ENCODE measurements at regions not wholly inside any gene's neighbourhood (a gene's known extent, or its start where the extent isn't known, plus 50 kb on each side); places are given as distances from the start of the nearest gene placed in this dataset.

DNA sequence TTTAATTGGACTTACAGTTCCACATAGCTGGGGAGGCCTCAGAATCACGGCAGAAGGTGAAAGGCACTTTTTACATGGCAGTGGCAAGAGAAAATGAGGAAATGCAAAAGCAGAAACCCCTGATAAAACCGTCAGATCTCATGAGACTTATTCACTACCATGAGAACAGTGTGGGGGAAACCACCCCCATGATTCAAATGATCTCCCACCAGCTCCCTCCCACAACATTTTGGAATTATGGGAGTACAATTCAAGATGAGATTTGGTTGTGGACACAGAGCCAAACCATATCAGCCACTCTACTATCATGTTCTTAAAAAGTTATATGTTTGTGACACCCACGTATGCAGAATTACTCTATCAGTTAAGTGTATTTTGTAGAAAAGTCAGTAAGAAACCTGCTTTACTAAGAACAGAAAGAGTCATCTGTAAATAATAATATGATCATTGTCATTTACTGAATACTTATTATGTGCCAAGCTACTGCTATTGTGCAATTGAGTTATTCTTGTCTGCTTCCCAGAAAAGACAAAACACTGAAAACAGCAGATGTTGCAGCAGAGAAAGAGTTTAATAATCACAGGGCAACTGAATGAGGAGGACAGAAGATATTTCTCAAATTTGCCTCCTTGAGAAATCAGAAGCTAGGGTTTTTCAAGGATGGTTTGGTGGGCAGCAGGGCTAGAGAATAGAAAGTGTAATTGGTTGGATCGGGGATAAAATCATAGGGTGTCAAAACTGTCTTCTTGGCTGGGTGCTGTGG lies 207.7 kb upstream of the FGGY start:
- H3K4me1 Mint-ChIP-seq = peaks cover 5% of the 10 kb centered on the region
- CTCF ChIA-PET = no interaction called here
- DNase-seq (no peak), ATAC-seq (no peak)
- no peaks in the 10 kb centered on the region for H3K27me3 Mint-ChIP-seq
- POLR2A ChIA-PET = no interaction called here
- no peaks in the 10 kb centered on the region for H3K36me3 Mint-ChIP-seq (ENCODE audit: low read depth)
- no peak overlapping the region for H3K4me3 Mint-ChIP-seq
- peaks cover 2% of the 10 kb centered on the region for H3K9me3 Mint-ChIP-seq (ENCODE audit: low read depth)
- no peak overlapping the region for H3K27ac Mint-ChIP-seq
- intact Hi-C loops (cut with DNase I, micrococcal nuclease) = no loop called here

DNA sequence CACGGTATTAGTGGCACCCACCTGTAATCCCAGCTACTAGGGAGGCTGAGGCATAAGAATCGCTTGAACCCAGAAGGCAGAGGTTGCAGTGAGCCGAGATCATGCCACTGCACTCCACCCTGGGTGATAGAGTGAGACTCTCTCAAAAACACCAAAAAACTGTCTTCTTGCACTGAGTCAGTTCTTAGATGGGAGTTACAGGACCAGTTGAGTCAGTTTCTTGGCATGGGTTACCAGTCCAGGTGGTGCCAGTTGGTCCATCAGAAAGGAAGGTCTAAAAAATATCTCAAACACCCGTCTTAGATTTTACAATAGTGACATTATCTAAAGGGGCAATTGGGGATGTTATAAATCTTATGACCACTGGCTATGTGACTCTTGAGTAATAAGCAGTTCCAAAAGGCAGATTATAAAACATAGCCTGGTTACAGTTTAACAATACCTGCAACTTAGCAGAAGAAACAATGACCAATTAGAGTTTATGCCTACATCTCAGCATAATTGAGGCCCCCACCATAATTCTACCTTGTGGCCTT lies 206.9 kb upstream of the FGGY start:
- Mint-ChIP-seq H3K27ac (no peak overlapping the region), H3K9me3 (ENCODE audit: low read depth) (peaks cover 2% of the 10 kb centered on the region), H3K4me1 (no peaks in the 10 kb centered on the region), H3K4me3 (no peak overlapping the region), H3K27me3 (no peaks in the 10 kb centered on the region), H3K36me3 (ENCODE audit: low read depth) (no peaks in the 10 kb centered on the region)
- DNase-seq (no peak), ATAC-seq (no peak)
- intact Hi-C loops (cut with DNase I, micrococcal nuclease) = no loop called here
- CTCF ChIA-PET = interaction anchor here (1.4 kb wide), 1 partner anchor 28 kb away, joined by 4 read pairs; no protein-coding TSS in a partner anchor
- POLR2A ChIA-PET = interaction anchor here (0.5 kb wide), 1 partner anchor 59 kb away, joined by 5 read pairs; no protein-coding TSS in a partner anchor

DNA sequence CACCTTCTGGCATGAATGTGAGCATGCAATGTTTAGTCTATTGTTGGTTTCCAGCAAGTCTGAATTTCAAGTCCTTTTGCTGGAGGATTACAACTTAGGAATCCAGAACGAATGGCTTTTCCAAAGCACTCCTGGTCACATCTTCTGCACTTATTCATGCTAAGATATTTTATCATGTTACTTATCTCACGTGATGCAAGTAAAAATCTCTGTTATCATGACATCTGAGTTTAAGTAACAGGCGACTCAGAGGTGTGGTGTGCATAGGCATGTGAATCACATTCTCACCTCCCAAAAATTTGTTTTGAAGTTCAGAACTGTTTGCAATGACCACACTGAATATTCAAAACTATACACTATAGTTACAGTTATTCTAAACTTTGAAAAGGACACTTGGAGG lies 204.8 kb upstream of the FGGY start:
- peak; percentile 16 for DNase-seq
- no peak overlapping the region for H3K27ac Mint-ChIP-seq
- H3K4me3 Mint-ChIP-seq = no peak overlapping the region
- intact Hi-C loops (cut with DNase I, micrococcal nuclease) = no loop called here
- peak; percentile 42 for ATAC-seq
- H3K9me3 Mint-ChIP-seq (ENCODE audit: low read depth) = peaks cover 2% of the 10 kb centered on the region
- H3K36me3 Mint-ChIP-seq (ENCODE audit: low read depth) = no peaks in the 10 kb centered on the region
- H3K27me3 Mint-ChIP-seq = no peaks in the 10 kb centered on the region
- H3K4me1 Mint-ChIP-seq = no peaks in the 10 kb centered on the region
- POLR2A ChIA-PET = no interaction called here
- CTCF ChIA-PET = no interaction called here

DNA sequence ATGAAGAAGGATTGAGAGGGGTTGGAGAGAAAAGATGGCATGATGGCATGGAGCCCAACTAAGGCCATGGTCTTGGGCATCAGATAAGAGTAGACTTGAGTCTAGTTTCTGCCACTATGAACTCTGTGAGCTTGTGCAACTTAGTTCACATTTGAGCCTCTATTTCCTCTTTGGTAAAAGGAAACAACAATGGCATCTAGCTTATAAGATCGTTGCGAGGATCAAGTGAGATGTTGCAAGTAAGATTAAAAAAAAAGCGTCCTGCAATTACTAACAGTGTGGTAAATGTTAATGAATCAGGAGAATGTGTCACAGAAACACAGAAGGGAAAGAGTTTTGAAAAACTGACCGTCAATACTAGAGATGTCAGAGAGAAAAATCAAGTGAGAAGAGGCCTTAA lies 202.9 kb upstream of the FGGY start:
- no peak for ATAC-seq
- DNase-seq = no peak
- H3K4me1 Mint-ChIP-seq = no peaks in the 10 kb centered on the region
- H3K27me3 Mint-ChIP-seq = no peaks in the 10 kb centered on the region
- H3K4me3 Mint-ChIP-seq = no peak overlapping the region
- intact Hi-C loops (cut with DNase I, micrococcal nuclease) = no loop called here
- no peak overlapping the region for H3K27ac Mint-ChIP-seq
- H3K9me3 Mint-ChIP-seq (ENCODE audit: low read depth) = peaks cover 2% of the 10 kb centered on the region
- ChIA-PET POLR2A (interaction anchor here (1.1 kb wide), 1 partner anchor 10 kb away, joined by 3 read pairs; no protein-coding TSS in a partner anchor), CTCF (no interaction called here)
- no peaks in the 10 kb centered on the region for H3K36me3 Mint-ChIP-seq (ENCODE audit: low read depth)

DNA sequence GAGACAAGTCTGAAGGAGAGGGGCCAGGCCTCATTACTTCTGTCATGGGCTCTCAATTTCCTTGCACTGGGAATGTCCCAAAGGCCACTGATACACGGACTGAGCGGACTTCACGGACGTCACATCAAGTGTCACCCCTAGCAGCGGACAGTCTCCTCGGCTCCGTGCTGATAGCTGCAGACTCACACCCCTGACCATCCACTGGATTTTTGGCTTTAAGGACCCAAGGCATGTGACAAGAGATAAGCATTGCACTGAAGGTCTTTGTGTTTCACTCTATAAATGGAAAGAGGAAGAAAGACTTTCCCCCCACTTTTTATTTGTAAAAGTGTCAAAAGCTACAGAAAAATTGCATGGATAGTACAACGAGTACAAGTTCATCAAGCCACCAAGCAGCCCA lies 200.4 kb upstream of the FGGY start:
- ChIA-PET CTCF (interaction anchor here (1.9 kb wide), 1 partner anchor 11 kb away, joined by 6 read pairs; no protein-coding TSS in a partner anchor), POLR2A (interaction anchor here (0.6 kb wide), 1 partner anchor 176 kb away, joined by 3 read pairs; no protein-coding TSS in a partner anchor)
- Mint-ChIP-seq H3K4me1 (no peaks in the 10 kb centered on the region), H3K27me3 (no peaks in the 10 kb centered on the region), H3K27ac (no peak overlapping the region), H3K4me3 (no peak overlapping the region), H3K36me3 (ENCODE audit: low read depth) (no peaks in the 10 kb centered on the region), H3K9me3 (ENCODE audit: low read depth) (no peaks in the 10 kb centered on the region)
- DNase-seq = no peak
- ATAC-seq = no peak
- intact Hi-C loops (cut with DNase I, micrococcal nuclease) = no loop called here

DNA sequence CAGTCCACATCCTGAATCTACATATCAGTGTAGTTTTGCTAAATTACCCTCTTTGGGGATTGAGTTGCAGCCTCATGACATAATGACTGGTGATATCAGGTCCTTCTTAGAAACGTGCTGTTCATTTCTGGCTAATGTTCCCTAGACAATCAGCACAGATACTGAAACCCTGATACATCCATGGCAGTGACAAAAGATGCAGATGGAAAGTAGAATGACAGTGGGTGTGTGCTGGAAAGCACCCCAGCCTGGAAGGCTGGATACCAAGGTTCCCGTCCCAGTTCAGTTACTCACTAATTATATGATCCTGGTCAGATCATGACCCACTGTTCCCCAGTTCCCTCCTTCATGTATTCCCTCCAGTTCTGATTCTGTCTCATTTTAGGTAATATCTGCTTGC lies 198.2 kb upstream of the FGGY start:
- DNase-seq (no peak), ATAC-seq (no peak)
- ChIA-PET POLR2A (no interaction called here), CTCF (interaction anchor here (0.6 kb wide), 1 partner anchor 213 kb away, joined by 3 read pairs; no protein-coding TSS in a partner anchor)
- H3K27me3 Mint-ChIP-seq = no peaks in the 10 kb centered on the region
- H3K27ac Mint-ChIP-seq = no peak overlapping the region
- intact Hi-C loops (cut with DNase I, micrococcal nuclease) = no loop called here
- no peaks in the 10 kb centered on the region for H3K36me3 Mint-ChIP-seq (ENCODE audit: low read depth)
- no peak overlapping the region for H3K4me3 Mint-ChIP-seq
- H3K4me1 Mint-ChIP-seq = no peaks in the 10 kb centered on the region
- H3K9me3 Mint-ChIP-seq (ENCODE audit: low read depth) = no peaks in the 10 kb centered on the region

DNA sequence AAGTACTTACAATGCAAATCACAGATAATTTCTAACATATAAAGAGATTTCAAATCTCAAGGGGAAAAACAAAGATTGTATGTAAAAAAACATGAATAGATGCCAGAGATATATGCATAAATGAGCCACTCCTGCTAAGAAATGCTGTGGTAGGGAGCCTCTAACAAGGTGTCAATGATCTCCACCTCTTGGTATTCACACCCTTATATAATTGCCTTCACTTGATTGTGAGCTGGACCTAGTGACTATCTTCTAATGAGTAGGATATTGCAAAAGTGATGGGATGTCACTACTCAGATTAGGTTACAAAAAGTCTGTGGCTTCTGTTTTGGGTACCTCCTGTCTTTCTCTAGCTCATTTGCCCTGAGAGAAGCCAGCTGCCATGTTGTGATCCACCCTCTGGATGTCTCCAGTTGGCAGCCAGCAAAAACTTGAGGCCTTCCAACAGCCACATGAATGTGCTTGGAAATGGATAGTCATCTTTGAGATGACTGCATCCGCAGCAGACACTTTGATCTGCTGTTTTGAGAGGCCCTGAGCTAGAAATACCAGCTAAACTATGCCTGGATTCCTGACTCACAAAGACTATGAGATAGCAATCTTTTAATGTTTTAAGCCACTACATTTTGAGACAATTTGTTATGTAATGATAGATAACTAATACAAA lies 196.1 kb upstream of the FGGY start:
- Mint-ChIP-seq H3K9me3 (ENCODE audit: low read depth) (no peaks in the 10 kb centered on the region), H3K36me3 (ENCODE audit: low read depth) (no peaks in the 10 kb centered on the region), H3K4me1 (no peaks in the 10 kb centered on the region), H3K27me3 (no peaks in the 10 kb centered on the region), H3K4me3 (no peak overlapping the region), H3K27ac (no peak overlapping the region)
- peak; percentile 30 for ATAC-seq
- peak; percentile 8 for DNase-seq
- ChIA-PET CTCF (interaction anchor here (1.0 kb wide), 1 partner anchor 658 kb away, joined by 3 read pairs; no protein-coding TSS in a partner anchor), POLR2A (no interaction called here)
- intact Hi-C loops (cut with DNase I, micrococcal nuclease) = no loop called here

DNA sequence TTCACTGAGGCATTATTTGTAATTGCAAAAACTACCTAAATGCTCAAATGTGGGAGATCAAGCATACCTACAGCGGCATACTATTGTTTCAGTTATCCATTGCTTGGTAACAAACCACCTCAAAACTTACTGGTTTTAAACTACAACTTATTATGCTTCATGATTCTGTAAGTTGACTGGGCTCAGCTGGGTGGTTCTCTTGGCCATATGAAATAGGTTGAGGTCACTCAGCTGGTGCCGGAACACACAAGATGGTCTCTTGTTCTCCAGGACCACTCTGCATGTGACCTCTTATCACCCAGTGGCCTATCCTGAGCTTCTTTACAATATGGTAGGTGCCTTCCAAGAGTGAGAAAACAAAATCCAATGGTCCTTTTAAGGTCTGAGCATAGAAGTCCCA lies 195.4 kb upstream of the FGGY start:
- H3K4me3 Mint-ChIP-seq = no peak overlapping the region
- H3K27ac Mint-ChIP-seq = no peak overlapping the region
- POLR2A ChIA-PET = no interaction called here
- no peaks in the 10 kb centered on the region for H3K27me3 Mint-ChIP-seq
- intact Hi-C loops (cut with DNase I, micrococcal nuclease) = no loop called here
- CTCF ChIA-PET = interaction anchor here (1.0 kb wide), 1 partner anchor 658 kb away, joined by 3 read pairs; no protein-coding TSS in a partner anchor
- ATAC-seq (no peak), DNase-seq (no peak)
- no peaks in the 10 kb centered on the region for H3K9me3 Mint-ChIP-seq (ENCODE audit: low read depth)
- no peaks in the 10 kb centered on the region for H3K4me1 Mint-ChIP-seq
- H3K36me3 Mint-ChIP-seq (ENCODE audit: low read depth) = no peaks in the 10 kb centered on the region

DNA sequence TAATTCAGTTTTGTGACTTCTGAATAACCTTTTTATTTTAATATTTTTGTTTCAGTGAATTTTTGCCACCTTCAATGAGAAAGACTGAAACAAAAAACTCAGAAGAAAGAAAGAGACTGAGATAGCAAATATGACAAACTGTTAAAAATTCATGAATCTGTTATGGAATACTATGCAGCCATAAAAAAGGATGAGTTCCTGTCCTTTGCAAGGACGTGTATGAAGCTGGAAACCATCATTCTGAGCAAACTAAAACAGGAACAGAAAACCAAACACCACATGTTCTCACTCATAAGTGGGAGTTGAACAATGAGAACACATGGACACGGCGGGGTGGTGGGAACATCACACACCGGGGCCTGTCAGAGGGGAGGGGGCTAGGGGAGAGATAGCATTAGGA lies 193.4 kb upstream of the FGGY start:
- ATAC-seq = no peak
- intact Hi-C loops (cut with DNase I, micrococcal nuclease) = no loop called here
- Mint-ChIP-seq H3K27me3 (no peaks in the 10 kb centered on the region), H3K9me3 (ENCODE audit: low read depth) (no peaks in the 10 kb centered on the region), H3K4me1 (no peaks in the 10 kb centered on the region), H3K27ac (no peak overlapping the region), H3K4me3 (no peak overlapping the region), H3K36me3 (ENCODE audit: low read depth) (no peaks in the 10 kb centered on the region)
- ChIA-PET POLR2A (no interaction called here), CTCF (no interaction called here)
- DNase-seq = no peak

DNA sequence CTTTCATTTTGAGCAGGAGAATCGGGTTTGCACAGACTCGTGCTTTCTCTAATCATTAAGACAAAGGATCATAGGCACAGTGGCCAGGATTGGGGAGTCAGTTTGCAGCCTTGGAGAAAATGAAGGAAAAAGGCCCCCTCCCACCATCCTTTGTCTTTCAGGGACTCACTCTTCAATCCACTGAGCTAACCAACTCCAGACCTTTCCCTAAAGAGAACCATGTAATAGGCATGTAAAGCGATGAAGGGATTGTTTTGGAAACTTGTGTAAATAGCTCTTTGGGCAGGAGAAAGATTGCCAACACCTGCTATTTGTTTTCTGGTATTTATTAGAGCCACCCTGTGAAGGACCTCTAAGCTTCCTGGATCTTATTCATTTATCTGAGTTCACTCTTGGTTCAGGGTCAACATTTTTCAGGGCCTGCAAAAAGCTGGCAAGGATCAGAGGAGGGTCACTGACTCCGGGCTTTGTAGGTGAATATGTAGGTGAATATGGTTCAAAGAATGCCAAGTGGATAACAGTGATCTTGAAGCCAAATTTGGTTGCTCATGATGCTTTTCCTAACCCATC lies 192.6 kb upstream of the FGGY start:
- Mint-ChIP-seq H3K9me3 (ENCODE audit: low read depth) (no peaks in the 10 kb centered on the region), H3K36me3 (ENCODE audit: low read depth) (no peaks in the 10 kb centered on the region), H3K27ac (no peak overlapping the region), H3K27me3 (no peaks in the 10 kb centered on the region), H3K4me1 (no peaks in the 10 kb centered on the region), H3K4me3 (no peak overlapping the region)
- DNase-seq = no peak
- ChIA-PET POLR2A (no interaction called here), CTCF (interaction anchor here (0.7 to 0.9 kb wide), 2 partner anchors 39 to 552 kb away, joined by 3 read pairs; no protein-coding TSS in a partner anchor)
- intact Hi-C loops (cut with DNase I, micrococcal nuclease) = no loop called here
- no peak for ATAC-seq

DNA sequence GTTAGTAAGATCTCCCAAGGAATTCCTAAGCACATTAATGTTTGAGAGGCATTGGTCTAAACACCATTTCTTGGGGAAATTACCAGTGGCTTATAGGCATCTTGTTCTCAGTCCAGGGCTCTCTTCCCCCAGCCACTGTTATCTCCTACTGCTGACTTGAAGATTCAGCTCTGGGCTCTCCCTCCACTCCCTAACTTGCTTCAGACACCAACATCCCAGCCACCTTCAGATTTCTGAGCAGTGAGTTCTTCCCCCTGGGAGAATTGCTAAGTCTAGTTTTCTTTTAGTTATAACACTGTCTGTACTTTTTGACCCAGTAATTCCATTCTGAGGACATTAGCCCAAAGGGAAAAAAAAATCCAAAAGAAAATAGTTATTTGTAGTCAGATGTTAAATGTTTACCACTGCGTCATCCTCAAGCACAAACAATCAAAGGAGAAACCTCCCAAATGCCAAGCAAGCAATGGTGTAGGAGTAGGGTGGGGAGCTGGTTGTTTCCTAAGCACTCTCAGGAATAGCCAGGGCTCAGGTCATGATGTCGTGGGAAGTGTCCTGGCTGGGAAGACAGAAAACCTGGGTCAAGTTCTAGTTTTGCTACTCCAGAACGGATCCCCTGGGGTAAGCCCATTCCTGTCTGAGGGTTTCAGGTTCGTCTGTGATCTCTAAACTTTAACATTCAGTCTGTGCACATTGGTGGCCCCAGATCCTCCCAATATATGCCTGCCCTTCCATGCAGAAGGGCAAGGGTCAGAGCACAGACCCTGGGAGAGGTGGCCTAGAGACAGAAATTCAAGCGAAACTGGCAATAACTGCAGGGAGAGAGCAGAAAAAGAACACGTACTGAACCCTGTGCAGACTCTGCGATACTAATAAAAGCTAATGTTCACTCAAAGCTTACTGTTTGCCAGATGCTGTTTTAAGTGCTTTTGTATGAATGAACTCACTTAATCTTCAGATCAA lies 191.1 kb upstream of the FGGY start:
- Mint-ChIP-seq H3K9me3 (ENCODE audit: low read depth) (no peaks in the 10 kb centered on the region), H3K27me3 (no peaks in the 10 kb centered on the region), H3K4me3 (no peak overlapping the region), H3K36me3 (ENCODE audit: low read depth) (no peaks in the 10 kb centered on the region), H3K4me1 (no peaks in the 10 kb centered on the region), H3K27ac (no peak overlapping the region)
- intact Hi-C loops (cut with DNase I, micrococcal nuclease) = no loop called here
- DNase-seq (no peak), ATAC-seq (no peak)
- ChIA-PET POLR2A (no interaction called here), CTCF (interaction anchor here (0.6 to 2.1 kb wide), 2 partner anchors 9 to 19 kb away, joined by 3 to 6 read pairs; no protein-coding TSS in a partner anchor)

Data from activated CD4-positive, alpha-beta T cell treated with anti-CD3 and anti-CD28 coated beads for 36 hours (primary cell).